Adrenal gland (tissue), 9 donors: ENCODE measurements at regions not wholly inside any gene's neighbourhood (a gene's known extent, or its start where the extent isn't known, plus 50 kb on each side); places are given as distances from the start of the nearest gene placed in this dataset.

Experiments used
- DNase-seq, 7 donors: peaks; one replicate each; pipeline ENCODE4 v3.0.0-alpha.2; 2019 to 2020
- H3K27ac ChIP-seq, 5 donors: fragments of 200-600 bp; sonication (generic) in 4 of 5; 1 replicate in 3 of 5; 2 replicates in 2 of 5; pipeline versions ENCODE4 v1.5.1 to v1.8.0; 2016 to 2020; ENCODE audit warnings: mild to moderate bottlenecking in 1 of 5
- H3K27me3 ChIP-seq: fragments of 200-600 bp; 2 replicates; pipeline ENCODE4 v1.8.0; 2021
- H3K36me3 ChIP-seq, 2 donors: fragments of 200-600 bp; replicated peaks in 1 of 2; 1 replicate in 1 of 2; 2 replicates in 1 of 2; pipeline versions ENCODE4 v1.5.1 to v1.8.0; 2018 to 2022
- H3K4me1 ChIP-seq, 2 donors: fragments of 200-600 bp; replicated peaks in 1 of 2; 1 replicate in 1 of 2; 2 replicates in 1 of 2; pipeline versions ENCODE4 v1.5.1 to v1.8.0; 2018 to 2021
- H3K4me3 ChIP-seq, 4 donors: fragments of 200-600 bp; sonication (generic) in 3 of 4; one replicate each; pipeline ENCODE4 v1.5.1; 2016 to 2018
- H3K9me3 ChIP-seq, 3 donors: fragments of 200-600 bp; sonication (generic) in 1 of 3; replicated peaks in 1 of 3; 1 replicate in 2 of 3; 2 replicates in 1 of 3; pipeline versions ENCODE4 v1.5.1 to v1.8.0; 2016 to 2021
- POLR2A ChIP-seq, 2 donors: fragments of 450-650 bp; IDR thresholded peaks; one replicate each; pipeline ENCODE4 v1.6.1; 2017; ENCODE audit warnings: antibody characterized with exemption in 2 of 2, mild to moderate bottlenecking in 2 of 2, moderate library complexity in 1 of 2
- WGBS, 4 donors: extraction: QIAGEN DNeasy Blood & Tissue Kit in 2 of 4; methylation state at CpG; one replicate each; pipeline versions ENCODE4 v1.1.5 to v1.1.7; 2013 to 2017; 5-methylcytosine and 5-hydroxymethylcytosine counted together
- intact Hi-C, 2 donors: fragments of 100-400 bp; cut with DNase I; formaldehyde crosslinking; loops; one replicate each; pipeline versions ENCODE4 v1.14.1 to v1.15.0; 2022 to 2023
- TF ChIP-seq, protein P1 (sequence below), 6 experiments: fragments of 450-650 bp in 4 of 6; fragments of 200-600 bp in 2 of 6; sonication (generic) in 1 of 6; IDR thresholded peaks; 1 replicate in 5 of 6; 2 replicates in 1 of 6; pipeline versions ENCODE4 v1.5.1 to v1.8.0; 2016 to 2021; ENCODE audit warnings: antibody characterized with exemption in 6 of 6, mild to moderate bottlenecking in 2 of 6, moderate library complexity in 1 of 6
- donor health status: healthy with polysubstance abuse.
- donor health status: Bipolar disorder and iron deficiency.
- donor health status: DM: yes; HTN: yes; CAD: no.
- donor health status: DM: no; HTN: no; CAD: no.
- donor health status: DM: no; HTN: no; CAD: no.

- Histone ChIP-seq H3K27me3 (no peaks in the 10 kb centered on the region), H3K4me1 (peaks cover 0 to 7% of the 10 kb centered on the region in 2 donors), H3K27ac (no peak overlapping the region), H3K9me3 (no peaks in the 10 kb centered on the region), H3K4me3 (no peak overlapping the region), H3K36me3 (no peaks in the 10 kb centered on the region)
- intact Hi-C loops = no loop called here
- DNase-seq = peak in 1 of 7 donors; percentile 6
- TF ChIP-seq POLR2A (IDR thresholded peaks at IDR 0.05) = no peak
- TF ChIP-seq, protein P1, sequence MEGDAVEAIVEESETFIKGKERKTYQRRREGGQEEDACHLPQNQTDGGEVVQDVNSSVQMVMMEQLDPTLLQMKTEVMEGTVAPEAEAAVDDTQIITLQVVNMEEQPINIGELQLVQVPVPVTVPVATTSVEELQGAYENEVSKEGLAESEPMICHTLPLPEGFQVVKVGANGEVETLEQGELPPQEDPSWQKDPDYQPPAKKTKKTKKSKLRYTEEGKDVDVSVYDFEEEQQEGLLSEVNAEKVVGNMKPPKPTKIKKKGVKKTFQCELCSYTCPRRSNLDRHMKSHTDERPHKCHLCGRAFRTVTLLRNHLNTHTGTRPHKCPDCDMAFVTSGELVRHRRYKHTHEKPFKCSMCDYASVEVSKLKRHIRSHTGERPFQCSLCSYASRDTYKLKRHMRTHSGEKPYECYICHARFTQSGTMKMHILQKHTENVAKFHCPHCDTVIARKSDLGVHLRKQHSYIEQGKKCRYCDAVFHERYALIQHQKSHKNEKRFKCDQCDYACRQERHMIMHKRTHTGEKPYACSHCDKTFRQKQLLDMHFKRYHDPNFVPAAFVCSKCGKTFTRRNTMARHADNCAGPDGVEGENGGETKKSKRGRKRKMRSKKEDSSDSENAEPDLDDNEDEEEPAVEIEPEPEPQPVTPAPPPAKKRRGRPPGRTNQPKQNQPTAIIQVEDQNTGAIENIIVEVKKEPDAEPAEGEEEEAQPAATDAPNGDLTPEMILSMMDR (IDR thresholded peaks at IDR 0.05) = no peak
- WGBS, 4 donors = 89 to 92% (median 90%) methylated on average over 9 of the region's 9 CpGs
Measured at GRCh38 chr7:156534925-156535324, 105.6 kb upstream of the RNF32 start.

GRCh38 chr7:156533964-156534363, 106.6 kb upstream of the RNF32 start:
- Histone ChIP-seq H3K36me3 (no peaks in the 10 kb centered on the region), H3K4me3 (no peak overlapping the region), H3K27ac (no peak overlapping the region), H3K9me3 (no peaks in the 10 kb centered on the region), H3K4me1 (peaks cover 0 to 12% of the 10 kb centered on the region in 2 donors), H3K27me3 (no peaks in the 10 kb centered on the region)
- DNase-seq = peak in 6 of 7 donors; percentile 36 to 73 (median 50)
- 57 to 76% (median 69%) methylated on average over 8 to 9 of the region's 9 CpGs for WGBS, 4 donors
- intact Hi-C loops = no loop called here
- no peak for TF ChIP-seq POLR2A (IDR thresholded peaks at IDR 0.05)
- TF ChIP-seq, protein P1 (IDR thresholded peaks at IDR 0.05) = no peak

DNA sequence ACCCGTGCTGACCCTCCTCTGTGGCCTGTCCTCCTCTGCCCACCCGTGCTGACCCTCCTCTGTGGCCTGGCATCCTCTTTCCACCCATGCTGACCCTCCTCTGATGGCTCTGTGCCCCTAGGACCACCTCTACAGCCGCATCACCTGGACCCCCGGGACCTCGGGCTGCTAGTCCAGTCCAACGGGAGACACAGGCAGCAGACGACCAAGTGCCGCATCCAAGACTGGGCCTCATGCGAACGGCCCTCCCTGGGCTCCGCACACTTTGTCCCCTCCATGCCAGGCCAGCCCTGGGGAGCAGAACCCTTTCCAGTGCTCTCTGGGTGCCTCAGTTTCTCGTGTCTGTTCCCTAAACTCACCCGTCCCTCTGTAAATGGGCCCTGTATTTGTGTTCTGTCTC, 107.2 kb upstream of the RNF32 start:
- Histone ChIP-seq H3K9me3 (no peaks in the 10 kb centered on the region), H3K4me3 (no peak overlapping the region), H3K4me1 (peaks cover 0 to 12% of the 10 kb centered on the region in 2 donors), H3K27me3 (no peaks in the 10 kb centered on the region), H3K27ac (no peak overlapping the region), H3K36me3 (no peaks in the 10 kb centered on the region)
- 86 to 98% (median 92%) methylated on average over 13 of the region's 13 CpGs for WGBS, 4 donors
- TF ChIP-seq POLR2A (IDR thresholded peaks at IDR 0.05) = no peak
- TF ChIP-seq, protein P1 (IDR thresholded peaks at IDR 0.05) = no peak
- intact Hi-C loops = no loop called here
- DNase-seq = peak in 1 of 7 donors; percentile 17

DNA sequence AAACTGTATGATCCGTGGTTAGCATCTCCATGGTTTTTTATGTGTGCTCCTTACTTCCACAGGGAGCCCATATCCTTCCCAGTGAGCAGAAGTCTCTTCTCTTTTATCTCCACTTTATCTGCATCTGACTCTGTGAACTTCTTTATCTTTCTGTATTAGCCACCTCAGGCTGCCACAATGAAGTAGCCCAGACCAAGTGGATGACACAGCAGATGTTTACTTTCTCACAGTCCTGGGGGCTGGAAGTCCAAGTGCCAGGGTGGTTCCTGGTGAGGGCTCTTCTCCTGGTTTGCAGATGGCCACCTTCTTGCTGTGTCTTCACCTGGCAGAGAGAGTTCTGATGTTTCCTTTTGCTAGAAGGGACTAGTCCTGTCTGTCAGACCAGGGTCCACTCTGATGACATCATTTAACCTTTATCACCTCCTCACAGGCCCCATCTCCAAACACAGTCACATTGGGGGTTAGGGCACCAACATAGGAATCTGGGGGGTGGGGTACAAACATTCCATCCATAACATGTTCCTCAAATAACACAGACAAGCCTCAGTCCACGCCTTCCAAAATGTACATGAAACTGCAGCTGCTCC, 108.5 kb upstream of the RNF32 start:
- Histone ChIP-seq H3K27me3 (no peaks in the 10 kb centered on the region), H3K4me1 (peaks cover 6 to 21% of the 10 kb centered on the region in 2 donors), H3K36me3 (no peaks in the 10 kb centered on the region), H3K27ac (no peak overlapping the region), H3K9me3 (no peaks in the 10 kb centered on the region), H3K4me3 (no peak overlapping the region)
- TF ChIP-seq, protein P1 (IDR thresholded peaks at IDR 0.05) = no peak
- TF ChIP-seq POLR2A (IDR thresholded peaks at IDR 0.05) = no peak
- WGBS, 4 donors = 48 to 94% (median 79%) methylated on average over 2 of the region's 2 CpGs
- intact Hi-C loops = no loop called here
- DNase-seq = peak in 1 of 7 donors; percentile 8
